Ishikawa (cell line): ENCODE measurements at regions not wholly inside any gene's neighbourhood (a gene's known extent, or its start where the extent isn't known, plus 50 kb on each side); places are given as distances from the start of the nearest gene placed in this dataset.

ENCODE experiments used
- CEBPB ChIP-seq: IDR thresholded peaks from 2 replicates; pipeline ENCODE4 v1.6.1; 2012
- CREB1 ChIP-seq: IDR thresholded peaks from 2 replicates; pipeline ENCODE4 v1.6.1; 2012; ENCODE audit warnings: low read depth
- EGR1 ChIP-seq: IDR thresholded peaks from 2 replicates; pipeline ENCODE4 v1.6.1; 2012
- EP300 ChIP-seq: IDR thresholded peaks from 2 replicates; pipeline ENCODE4 v1.6.1; 2012; ENCODE audit warnings: borderline replicate concordance
- FOXM1 ChIP-seq: IDR thresholded peaks from 2 replicates; pipeline ENCODE4 v1.6.1; 2012; ENCODE audit warnings: low read depth, borderline replicate concordance
- MAX ChIP-seq: IDR thresholded peaks from 2 replicates; pipeline ENCODE4 v1.6.1; 2012
- NFIC ChIP-seq: IDR thresholded peaks from 2 replicates; pipeline ENCODE4 v1.6.1; 2012
- RAD21 ChIP-seq: IDR thresholded peaks from 2 replicates; pipeline ENCODE4 v1.6.1; 2012; ENCODE audit warnings: low read depth
- REST ChIP-seq: IDR thresholded peaks from 2 replicates; pipeline ENCODE4 v1.6.1; 2012; ENCODE audit warnings: low read depth, mild to moderate bottlenecking
- TAF1 ChIP-seq: IDR thresholded peaks from 2 replicates; pipeline ENCODE4 v1.6.1; 2012; ENCODE audit warnings: low read depth, mild to moderate bottlenecking
- TCF12 ChIP-seq: IDR thresholded peaks from 2 replicates; pipeline ENCODE4 v1.6.1; 2012; ENCODE audit warnings: low read depth
- TEAD4 ChIP-seq: IDR thresholded peaks from 2 replicates; pipeline ENCODE4 v1.6.1; 2012
- USF1 ChIP-seq: IDR thresholded peaks from 2 replicates; pipeline ENCODE4 v1.6.1; 2012
- YY1 ChIP-seq: IDR thresholded peaks from 2 replicates; pipeline ENCODE4 v1.6.1; 2012; ENCODE audit warnings: low read depth
- ZBTB7A ChIP-seq: IDR thresholded peaks from 2 replicates; pipeline ENCODE4 v1.6.1; 2012; ENCODE audit warnings: low read depth

- TF ChIP-seq MAX (no peak), USF1 (no peak), CREB1 (no peak), RAD21 (no peak), ZBTB7A (no peak), EGR1 (no peak), REST (no peak), YY1 (no peak)
These were observed 179.6 kb upstream of the GSE1 start for GRCh38 chr16:85433477-85433876.

- TF ChIP-seq TCF12 (no peak), YY1 (no peak), RAD21 (no peak), CREB1 (no peak), CEBPB (no peak), NFIC (no peak), FOXM1 (no peak), EP300 (no peak), ZBTB7A (no peak), USF1 (no peak), TEAD4 (no peak), EGR1 (no peak), MAX (no peak), TAF1 (no peak), REST (no peak)
These were observed 177.8 kb upstream of the GSE1 start for GRCh38 chr16:85435286-85435685.

GRCh38 chr16:85435700-85436099, 177.4 kb upstream of the GSE1 start:
- no peak for TF ChIP-seq REST

GRCh38 chr16:85436207-85436606, 176.9 kb upstream of the GSE1 start:
- TF ChIP-seq TCF12 (no peak), CEBPB (no peak), CREB1 (no peak), EP300 (no peak), ZBTB7A (no peak), REST (no peak), YY1 (no peak), EGR1 (no peak), USF1 (no peak), TAF1 (no peak), NFIC (no peak), MAX (no peak), RAD21 (no peak), TEAD4 (no peak), FOXM1 (no peak)
